T follicular helper cell (primary cell): ENCODE measurements at regions not wholly inside any gene's neighbourhood (a gene's known extent, or its start where the extent isn't known, plus 50 kb on each side); places are given as distances from the start of the nearest gene placed in this dataset.
"Not testable (repeated sequence)": the region's sequence is repeated elsewhere in the genome, so short reads cannot be mapped to it uniquely, and the experiment has no call there.

Source experiments
- DNase-seq: peaks from one replicate; pipeline ENCODE4 v3.0.0-alpha.2; 2020; ENCODE audit warnings: low read depth

DNA sequence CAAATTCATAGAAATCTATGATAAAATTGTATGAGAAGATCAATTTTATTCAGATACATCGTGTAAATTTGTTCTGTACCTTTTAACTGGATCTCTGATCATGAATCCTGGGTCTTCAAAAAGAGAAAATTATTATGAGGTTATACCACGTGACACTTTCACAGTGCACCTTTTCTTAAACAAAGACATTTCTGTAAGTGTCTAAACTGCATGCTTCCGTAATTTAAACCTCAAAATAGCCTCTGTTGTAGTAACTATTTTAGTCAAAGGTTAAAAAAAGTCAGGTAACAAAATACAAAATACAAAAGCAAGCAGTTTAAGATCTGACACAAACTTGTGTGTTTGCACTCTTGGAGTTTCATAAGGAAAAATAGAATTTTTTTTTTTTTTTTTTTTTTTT is 171.3 kb downstream of the SPIN4 start:
- DNase-seq: not testable (repeated sequence)

DNA sequence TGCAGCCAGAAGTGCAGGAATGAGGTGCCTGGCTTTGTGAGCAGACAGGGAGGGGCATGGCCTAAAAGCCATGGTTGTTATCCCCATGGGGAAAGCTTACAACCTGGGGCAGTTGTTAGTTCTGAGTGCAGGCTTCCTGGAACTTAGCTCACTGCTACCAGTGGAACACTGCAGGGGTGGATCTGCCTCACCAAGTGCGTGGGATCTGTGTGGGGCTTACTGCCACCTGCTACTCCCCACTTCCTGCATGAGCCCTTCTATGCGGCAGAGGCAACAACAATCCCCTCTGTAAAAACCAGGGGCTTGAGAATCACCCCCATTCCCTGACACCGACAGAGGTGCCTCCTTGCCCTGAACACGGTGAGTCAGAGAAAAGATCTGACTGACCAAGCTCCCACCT is 174.6 kb downstream of the SPIN4 start:
- DNase-seq: not testable (repeated sequence)

DNA sequence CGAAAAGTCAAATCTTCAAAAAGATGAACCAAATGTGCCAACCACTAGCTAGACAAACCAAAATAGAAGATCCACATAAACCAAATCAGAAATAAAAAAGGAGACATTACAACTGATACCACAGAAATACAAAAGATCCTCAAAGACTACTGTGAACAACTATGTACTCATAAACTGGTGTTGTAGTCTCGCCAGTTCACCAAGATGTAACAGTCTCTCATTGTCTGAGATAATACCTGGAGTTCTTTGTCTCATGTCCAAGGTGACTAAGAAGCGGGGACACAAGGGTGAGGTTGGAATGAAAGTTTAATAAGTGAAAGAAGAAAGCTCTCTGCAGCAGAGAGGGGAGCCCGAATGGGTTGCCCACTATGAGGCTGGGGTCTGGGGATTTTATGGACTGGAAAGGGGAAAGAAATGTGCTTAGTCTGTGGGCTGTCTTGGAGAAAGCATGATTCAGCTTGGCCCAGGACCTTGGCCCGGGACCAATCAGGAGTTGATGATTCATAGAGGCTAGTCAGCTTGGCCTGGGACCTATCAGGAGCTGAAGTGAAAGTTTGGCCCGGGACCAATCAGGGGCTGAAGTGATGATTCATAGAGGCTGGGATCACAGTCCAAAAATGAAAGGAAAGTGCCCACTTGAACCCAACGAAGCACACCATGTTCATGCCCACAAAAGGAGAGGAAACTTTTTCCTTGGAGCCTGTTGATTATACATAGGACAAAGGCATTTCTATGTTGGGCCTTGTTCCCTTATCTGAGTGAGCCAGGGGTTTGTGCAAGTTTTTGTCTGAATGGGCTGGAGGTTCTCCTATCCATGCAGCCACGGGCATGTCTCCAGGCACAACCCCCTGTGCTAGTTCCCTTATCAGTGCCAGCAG is 177.1 kb downstream of the SPIN4 start:
- DNase-seq: not testable (repeated sequence)

DNA sequence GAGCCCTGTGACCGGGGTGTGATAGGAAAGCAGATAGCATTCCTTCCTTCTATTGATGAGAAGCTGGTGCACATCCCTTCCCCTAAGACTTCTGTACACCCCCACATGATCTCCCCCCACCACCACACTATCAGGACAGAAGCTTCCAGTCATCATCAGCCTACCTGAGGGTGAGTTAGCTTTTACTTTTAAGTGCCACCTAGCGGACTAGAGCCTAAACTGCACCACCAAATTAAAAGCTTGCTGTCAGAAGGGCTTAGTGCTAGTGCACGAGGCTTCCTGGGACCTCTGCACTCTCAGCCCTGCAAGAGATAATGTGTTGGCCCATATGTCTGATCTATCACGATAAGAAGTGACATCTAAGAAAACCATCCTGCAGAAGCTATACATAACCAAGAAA is 181.7 kb downstream of the SPIN4 start:
- DNase-seq: not testable (repeated sequence)

DNA sequence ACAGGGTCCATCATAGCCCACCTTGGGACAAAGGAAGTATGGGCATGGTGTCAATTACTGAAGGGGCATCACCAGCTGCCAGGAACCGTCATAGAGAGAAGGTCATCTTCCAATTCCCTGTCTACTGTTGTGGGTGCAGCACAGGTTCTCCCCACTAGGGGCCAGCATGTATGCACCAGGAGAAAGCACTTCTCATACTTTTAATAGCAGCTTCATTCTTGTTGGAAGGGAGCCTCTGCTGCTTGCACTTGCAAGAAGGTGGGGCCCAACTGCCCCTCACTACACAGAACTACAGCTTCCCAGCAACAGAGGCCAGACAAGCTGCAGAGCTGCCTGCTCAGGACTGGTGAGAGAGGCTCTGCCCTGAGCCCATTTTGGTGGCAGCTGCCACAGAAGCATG is 182.2 kb downstream of the SPIN4 start:
- not testable (repeated sequence) for DNase-seq

DNA sequence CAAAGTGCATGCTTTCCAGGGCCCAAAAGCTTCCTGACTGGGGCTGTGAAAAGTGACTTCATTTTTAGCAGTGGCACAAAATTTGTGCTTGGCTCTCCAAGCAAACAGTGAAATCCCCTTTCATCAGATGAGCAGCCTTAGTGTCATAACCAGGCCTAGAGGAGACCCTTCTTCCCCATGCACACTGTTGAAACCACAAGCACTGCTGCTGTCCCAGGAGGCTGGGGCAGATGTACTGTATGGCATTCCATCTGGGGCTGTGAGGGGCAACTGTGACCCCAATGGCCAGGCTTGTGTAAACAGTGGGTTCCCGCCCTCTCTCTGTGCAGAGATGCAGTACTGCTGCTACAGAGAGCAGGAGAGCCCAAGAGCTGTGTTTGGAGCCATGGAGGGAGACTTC is 184.1 kb downstream of the SPIN4 start:
- DNase-seq: not testable (repeated sequence)

DNA sequence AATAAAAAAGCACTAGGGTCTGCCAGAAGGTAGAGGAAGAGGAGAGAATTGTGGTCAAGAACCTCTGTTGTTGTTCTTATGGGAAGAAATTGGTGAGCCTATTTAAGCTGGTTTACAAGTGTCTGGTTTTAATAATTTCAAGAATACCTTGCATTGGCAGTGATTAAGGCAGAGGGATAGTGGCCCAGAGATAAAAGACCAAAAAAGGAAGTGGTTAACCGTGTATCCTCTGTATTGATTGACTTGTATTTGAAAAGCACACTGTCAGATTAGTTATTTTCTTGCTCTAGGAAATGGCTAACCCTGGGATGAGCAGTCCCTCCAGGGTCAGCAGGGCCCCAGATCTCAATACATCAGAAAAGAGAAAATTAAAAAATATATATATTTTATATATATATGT is 190.1 kb downstream of the SPIN4 start:
- not testable (repeated sequence) for DNase-seq

DNA sequence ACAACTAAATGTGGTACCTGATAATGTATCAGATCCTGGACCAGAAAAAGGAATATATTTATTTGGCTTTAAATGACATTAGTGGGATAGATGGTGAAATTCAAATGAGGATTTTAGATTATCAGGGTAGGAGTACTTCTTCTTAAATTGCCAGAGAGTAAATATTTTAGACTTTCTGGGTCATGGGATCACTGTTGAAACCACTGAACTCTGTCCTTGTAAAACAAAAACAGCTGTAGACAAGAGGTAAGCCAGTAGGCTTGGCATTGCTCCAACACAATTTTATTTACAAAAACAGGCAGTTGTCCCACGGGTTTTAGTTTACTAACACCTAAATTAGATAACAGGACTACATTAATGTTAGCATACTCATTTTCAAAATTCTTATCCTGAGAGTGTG is 190.8 kb downstream of the SPIN4 start:
- not testable (repeated sequence) for DNase-seq

DNA sequence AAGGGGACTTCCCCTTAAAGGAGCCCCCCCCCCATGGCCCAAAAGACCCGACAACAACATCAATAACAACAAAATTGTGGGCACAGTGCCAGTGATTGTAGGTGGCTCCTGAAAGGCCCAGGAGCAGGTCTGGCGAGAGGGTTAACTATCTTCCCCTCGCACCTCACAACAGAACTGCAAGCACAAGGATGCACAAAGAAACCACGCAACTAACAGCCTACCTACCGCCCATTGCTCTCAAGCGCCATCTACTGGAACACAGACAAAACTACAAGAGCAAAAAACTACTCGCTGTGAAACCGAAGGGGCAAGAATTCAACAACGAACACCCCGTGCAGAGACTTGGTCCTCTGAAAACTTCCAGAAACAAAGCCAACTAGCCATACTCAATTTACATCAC is 205.6 kb downstream of the SPIN4 start:
- not testable (repeated sequence) for DNase-seq

DNA sequence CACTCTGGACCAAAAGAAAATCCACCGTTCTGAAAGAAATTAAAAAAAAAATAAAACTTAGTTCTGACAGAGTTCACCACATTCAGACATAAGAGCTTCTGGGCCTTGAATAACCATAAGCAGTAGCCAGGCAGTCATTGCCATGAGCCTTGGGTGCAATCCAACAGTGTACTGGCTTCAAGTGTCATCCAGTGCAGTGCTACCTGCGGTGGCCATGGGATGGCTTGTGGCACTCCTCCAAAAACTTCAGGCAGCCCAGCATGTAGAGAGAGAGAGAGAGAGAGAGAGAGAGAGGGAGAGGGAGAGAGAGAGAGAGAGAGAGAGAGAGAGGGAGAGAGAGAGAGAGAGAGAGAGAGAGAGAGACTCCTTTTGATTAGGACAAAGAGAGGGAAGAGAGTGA is 208.5 kb downstream of the SPIN4 start:
- DNase-seq: not testable (repeated sequence)

DNA sequence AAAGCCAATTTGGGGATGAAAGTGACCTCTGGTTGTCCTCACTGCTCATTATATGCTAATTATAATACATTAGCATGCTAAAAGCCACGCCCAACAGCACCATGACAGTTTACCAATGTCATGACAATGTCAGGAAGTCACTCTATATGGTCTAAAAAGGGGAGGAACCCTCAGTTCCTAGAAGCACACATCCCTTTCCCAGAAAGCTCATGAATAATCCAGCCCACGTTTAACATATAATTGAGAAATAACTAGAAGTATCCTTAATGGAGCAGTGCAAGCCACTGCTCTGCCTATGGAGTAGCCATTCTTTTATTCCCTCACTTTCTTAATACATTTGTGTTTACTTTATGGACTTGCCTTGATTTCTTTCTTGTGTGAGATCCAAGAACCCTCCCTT is 215.3 kb downstream of the SPIN4 start:
- DNase-seq: not testable (repeated sequence)

DNA sequence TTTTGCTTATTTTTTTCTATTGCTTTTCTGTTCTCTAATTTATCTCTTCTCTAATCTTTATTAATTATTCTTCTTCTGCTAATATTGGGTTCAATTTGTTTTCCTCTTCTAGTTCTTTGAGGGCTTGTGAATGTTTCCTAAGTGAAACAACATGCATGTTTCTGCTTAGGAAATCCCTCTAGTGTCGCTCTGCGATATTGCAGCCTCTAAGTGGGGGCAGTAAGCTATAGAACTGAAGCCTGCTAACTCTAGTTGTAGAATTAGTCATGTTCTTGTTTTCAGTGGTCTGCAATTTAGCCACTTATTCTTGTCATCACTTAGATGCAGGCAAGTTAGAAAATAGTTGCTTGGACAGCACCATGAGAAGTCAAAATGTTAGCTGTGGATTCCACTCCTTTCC is 222.6 kb downstream of the SPIN4 start:
- no peak for DNase-seq

DNA sequence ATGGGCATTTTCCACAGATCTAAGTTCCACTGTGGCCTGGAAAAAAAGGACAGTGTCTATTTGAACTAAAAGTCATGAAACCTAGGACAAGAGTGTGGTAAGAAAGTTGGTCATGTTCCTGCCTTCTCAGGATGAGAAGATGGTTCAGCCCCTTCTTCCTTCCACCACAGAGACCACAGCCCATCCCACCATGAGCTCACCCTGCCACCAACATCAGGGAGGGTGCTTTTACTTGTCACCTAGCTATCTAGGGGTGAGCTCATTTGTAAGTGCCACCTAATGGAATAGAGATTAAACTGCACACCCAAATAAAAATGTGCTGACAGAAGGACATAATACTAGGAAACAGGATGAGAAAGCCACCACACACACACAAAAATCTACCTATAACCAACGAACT is 235.9 kb downstream of the SPIN4 start:
- DNase-seq: no peak

DNA sequence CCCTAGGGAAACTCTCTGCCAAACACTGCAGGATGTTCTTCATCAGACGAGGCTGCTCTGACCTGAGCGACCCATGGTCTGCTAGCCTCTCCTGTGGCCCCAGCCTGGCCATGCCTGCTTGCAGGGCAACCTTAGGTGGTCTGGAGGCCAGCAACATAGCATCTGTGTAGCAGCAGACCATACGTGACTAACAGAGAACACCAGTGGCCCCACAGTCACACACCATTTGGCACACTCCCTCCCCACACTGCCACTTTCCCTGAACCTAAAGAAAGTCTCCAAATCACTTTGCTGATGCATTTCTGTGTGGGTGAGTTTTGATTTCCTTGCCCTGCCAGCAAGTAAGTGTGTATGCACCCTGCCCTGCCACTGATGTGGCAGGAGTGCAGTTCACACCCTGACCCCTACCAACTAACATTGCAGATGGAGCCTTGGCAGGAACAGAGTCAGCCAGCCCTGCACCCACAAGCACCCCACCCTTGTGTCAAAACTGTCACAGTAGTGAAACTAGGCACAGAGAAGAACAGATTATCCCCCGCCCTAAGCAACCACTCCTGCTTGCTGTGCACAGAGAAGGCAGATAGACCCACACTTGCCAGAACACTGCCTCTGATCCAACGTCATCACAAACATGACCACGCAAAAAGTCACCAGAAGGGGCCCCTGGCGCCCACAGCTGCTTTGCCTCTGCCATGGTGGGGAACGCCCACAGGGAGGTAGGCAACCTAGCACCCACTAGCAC is 249.1 kb downstream of the SPIN4 start:
- DNase-seq: no peak

DNA sequence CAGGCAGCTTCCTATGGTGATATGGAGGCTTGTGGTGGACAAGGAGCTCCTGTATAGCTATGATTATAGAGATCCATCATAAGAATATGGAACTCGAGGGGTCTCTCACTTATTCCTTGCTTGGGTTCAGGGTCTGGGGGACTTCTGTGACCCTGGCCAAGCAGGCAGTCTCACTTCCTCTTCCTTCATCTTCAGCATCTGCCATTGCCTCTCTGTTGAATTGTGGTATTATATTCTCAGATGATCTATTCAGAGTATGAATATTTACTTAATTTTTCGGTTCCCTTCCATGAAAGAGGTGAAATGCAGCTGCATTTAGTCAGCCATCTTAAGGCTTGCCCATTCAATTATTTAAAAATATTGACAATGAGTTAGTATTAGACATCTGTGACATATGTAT is 292.9 kb downstream of the SPIN4 start:
- no peak for DNase-seq

DNA sequence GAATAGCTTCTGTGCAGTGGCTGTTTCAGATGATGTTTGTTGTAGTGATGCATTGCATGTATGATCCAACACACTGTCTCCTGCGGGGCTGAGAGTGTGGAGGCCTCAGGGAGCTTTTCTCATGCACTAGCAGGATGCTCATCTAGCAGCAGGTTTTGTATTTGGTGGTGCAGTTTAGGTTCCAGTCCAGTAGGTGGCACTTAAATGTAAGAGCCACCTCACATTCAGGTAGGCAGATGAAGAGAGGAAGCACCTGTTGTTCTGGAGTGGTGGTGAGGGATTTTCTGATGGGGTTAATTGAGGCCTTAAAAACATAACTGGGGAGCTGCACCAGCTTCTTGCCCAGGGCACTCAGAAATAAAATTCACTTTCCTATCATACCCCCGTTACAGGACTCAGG is 300.9 kb downstream of the SPIN4 start:
- no peak for DNase-seq

DNA sequence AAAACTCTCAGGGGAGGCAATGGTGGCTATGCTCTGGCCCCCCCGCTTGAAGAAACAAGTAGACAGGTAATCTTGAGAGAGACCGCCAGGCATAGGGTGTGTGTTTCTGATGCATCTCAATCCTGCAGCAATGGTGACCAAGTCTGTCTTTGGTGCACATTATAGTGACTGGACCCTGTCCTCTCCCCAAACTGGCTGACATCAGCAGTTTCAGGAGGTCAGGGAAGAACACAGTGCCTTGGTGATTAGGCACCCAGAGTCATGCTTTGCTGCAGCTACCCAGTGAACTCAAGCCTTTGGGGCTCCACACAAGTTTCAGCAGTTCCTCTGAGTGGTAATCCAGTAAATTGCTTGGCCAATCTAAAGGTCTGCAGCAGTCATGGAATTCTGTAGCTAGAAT is 318.3 kb downstream of the SPIN4 start:
- no peak for DNase-seq

DNA sequence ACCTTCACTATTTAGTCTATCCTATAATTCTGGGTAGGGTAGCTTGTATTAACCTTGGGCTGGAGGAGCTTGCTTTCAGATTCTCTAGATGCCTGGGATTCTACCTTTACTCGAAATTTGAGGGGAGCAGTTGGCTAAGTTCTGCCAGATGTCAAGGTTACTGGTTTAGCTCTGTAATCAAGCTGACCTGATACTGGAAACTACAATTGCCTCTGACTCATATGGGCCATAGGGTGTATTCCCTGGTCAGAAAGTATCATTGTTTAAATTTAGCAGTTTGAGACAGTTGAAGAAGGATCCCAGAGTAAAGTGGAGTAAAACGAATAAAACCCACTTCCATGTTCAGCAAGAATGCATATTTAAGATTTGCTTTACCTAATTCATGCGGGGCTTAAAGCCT is 337.6 kb downstream of the SPIN4 start:
- no peak for DNase-seq

DNA sequence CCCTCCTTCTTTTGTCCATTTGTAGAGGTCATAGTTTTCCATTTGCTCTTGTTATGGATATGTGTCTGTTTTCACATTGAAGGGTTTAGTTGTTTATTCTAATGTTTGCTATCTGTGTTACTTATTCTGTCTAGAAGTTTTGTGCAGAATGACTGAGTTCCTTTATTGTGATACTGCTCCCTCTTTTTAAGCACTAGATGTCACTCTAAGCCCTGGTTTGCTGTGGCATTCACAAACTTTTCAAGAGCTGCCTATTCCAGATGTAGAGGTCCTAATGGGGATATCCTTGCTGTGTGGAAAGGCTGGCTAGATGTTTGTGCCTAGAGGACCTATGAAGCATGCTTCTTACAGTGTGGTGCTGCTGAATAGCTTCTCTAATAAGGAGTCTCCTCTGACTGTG is 338.6 kb downstream of the SPIN4 start:
- no peak for DNase-seq

DNA sequence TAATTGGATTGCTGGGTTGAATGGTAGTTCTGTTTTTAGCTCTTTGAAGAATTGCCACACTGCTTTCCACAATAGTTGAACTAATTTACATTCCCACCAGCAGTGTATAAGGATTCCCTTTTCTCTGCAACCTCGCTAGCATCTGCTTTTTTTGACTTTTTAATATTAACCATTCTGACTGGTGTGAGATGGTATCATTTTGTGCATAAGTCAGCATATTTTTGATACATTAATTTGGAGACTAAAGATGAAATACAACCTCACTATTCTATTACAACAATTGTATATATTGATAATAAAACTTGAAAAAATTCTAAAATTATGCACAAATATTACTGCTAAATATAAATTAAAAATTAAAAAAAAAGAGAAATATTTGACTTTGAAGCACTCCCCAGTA is 350.9 kb downstream of the SPIN4 start:
- DNase-seq: not testable (repeated sequence)
